Left lung (tissue), 4 donors: ENCODE measurements at regions not wholly inside any gene's neighbourhood (a gene's known extent, or its start where the extent isn't known, plus 50 kb on each side); places are given as distances from the start of the nearest gene placed in this dataset.

Source experiments
- ATAC-seq: fragments of 200-7000 bp; cut with Tn5 transposase; one replicate; pipeline ENCODE4 v1.9.1; 2020; ENCODE audit warnings: moderate library complexity
- DNase-seq, 4 donors: peaks; one replicate each; pipeline ENCODE4 v3.0.0-alpha.2; 2013 to 2020
- H3K27ac ChIP-seq, 2 donors: fragments of 200-600 bp; sonication (generic) in 1 of 2; one replicate each; pipeline versions ENCODE4 v1.5.0 to v1.8.0; 2020 to 2021
- H3K27me3 ChIP-seq, 2 donors: fragments of 200-600 bp; sonication (generic) in 1 of 2; one replicate each; pipeline versions ENCODE4 v1.5.0 to v1.8.0; 2020 to 2021
- H3K36me3 ChIP-seq, 2 donors: fragments of 200-600 bp; sonication (generic) in 1 of 2; one replicate each; pipeline versions ENCODE4 v1.5.0 to v1.8.0; 2020 to 2021
- H3K4me1 ChIP-seq, 2 donors: fragments of 200-600 bp; one replicate each; pipeline ENCODE4 v1.8.0; 2021
- H3K4me3 ChIP-seq, 2 donors: fragments of 200-600 bp; sonication (generic) in 1 of 2; one replicate each; pipeline versions ENCODE4 v1.5.0 to v1.8.0; 2020 to 2021; ENCODE audit warnings: mild to moderate bottlenecking in 1 of 2
- H3K9me3 ChIP-seq, 2 donors: fragments of 200-600 bp; sonication (generic) in 1 of 2; one replicate each; pipeline versions ENCODE4 v1.5.0 to v1.8.0; 2020 to 2021
- CTCF ChIP-seq, 2 donors: fragments of 200-600 bp; sonication (generic) in 1 of 2; IDR thresholded peaks; one replicate each; pipeline versions ENCODE4 v1.5.0 to v1.8.0; 2021; ENCODE audit warnings: antibody characterized with exemption in 2 of 2
- intact Hi-C, 2 donors: fragments of 100-400 bp; cut with DNase I; formaldehyde crosslinking; loops; one replicate each; pipeline versions ENCODE4 v1.11.2 to v1.14.2; 2022
- donor health status: DM: no; HTN: yes; CAD: no.
- donor health status: DM: no; HTN: no; CAD: no.

GRCh38 chrX:99914635-99915034 lies 495.4 kb downstream of the PCDH19 start:
- Histone ChIP-seq H3K4me1 (no peaks in the 10 kb centered on the region), H3K27me3 (no peaks in the 10 kb centered on the region), H3K27ac (no peak overlapping the region), H3K9me3 (no peaks in the 10 kb centered on the region), H3K4me3 (no peak overlapping the region), H3K36me3 (no peaks in the 10 kb centered on the region)
- no peak for ATAC-seq
- DNase-seq = no peak
- intact Hi-C loops = no loop called here
- no peak for TF ChIP-seq CTCF (IDR thresholded peaks at IDR 0.05)

- no peak overlapping the region for H3K27ac ChIP-seq
Measured at GRCh38 chrX:99913611-99914010, 496.5 kb downstream of the PCDH19 start.

GRCh38 chrX:99909946-99910345 lies 500.1 kb downstream of the PCDH19 start:
- H3K9me3 ChIP-seq = no peaks in the 10 kb centered on the region
- DNase-seq = no peak
- no peaks in the 10 kb centered on the region for H3K4me1 ChIP-seq
- TF ChIP-seq CTCF (IDR thresholded peaks at IDR 0.05) = no peak
- ATAC-seq = no peak
- H3K27ac ChIP-seq = no peak overlapping the region
- intact Hi-C loops = no loop called here
- no peaks in the 10 kb centered on the region for H3K36me3 ChIP-seq
- no peaks in the 10 kb centered on the region for H3K27me3 ChIP-seq
- H3K4me3 ChIP-seq = no peak overlapping the region

More at GRCh38 chrX:99913611-99914010, 496.5 kb downstream of the PCDH19 start:
- no peak for TF ChIP-seq CTCF (IDR thresholded peaks at IDR 0.05)
- no peaks in the 10 kb centered on the region for H3K9me3 ChIP-seq
- H3K36me3 ChIP-seq = no peaks in the 10 kb centered on the region
- no peaks in the 10 kb centered on the region for H3K27me3 ChIP-seq
- no peak overlapping the region for H3K4me3 ChIP-seq
- no peak for ATAC-seq
- H3K4me1 ChIP-seq = no peaks in the 10 kb centered on the region
- intact Hi-C loops = no loop called here
- DNase-seq = no peak

GRCh38 chrX:99901091-99901490 lies 509.0 kb downstream of the PCDH19 start:
- intact Hi-C loops = no loop called here
- no peak overlapping the region for H3K27ac ChIP-seq
- H3K36me3 ChIP-seq = no peaks in the 10 kb centered on the region
- TF ChIP-seq CTCF (IDR thresholded peaks at IDR 0.05) = no peak
- H3K4me1 ChIP-seq = no peaks in the 10 kb centered on the region
- H3K27me3 ChIP-seq = no peaks in the 10 kb centered on the region
- H3K9me3 ChIP-seq = no peaks in the 10 kb centered on the region
- DNase-seq (no peak), ATAC-seq (no peak)
- H3K4me3 ChIP-seq = no peak overlapping the region

GRCh38 chrX:99887918-99888317 lies 522.2 kb downstream of the PCDH19 start:
- Histone ChIP-seq H3K4me1 (no peaks in the 10 kb centered on the region), H3K27me3 (no peaks in the 10 kb centered on the region), H3K4me3 (no peak overlapping the region), H3K36me3 (no peaks in the 10 kb centered on the region), H3K9me3 (no peaks in the 10 kb centered on the region), H3K27ac (no peak overlapping the region)
- TF ChIP-seq CTCF (IDR thresholded peaks at IDR 0.05) = no peak
- DNase-seq (peak in 1 of 4 donors; percentile 35), ATAC-seq (no peak)
- intact Hi-C loops = no loop called here
